GOT3 (cell line): ENCODE measurements at regions not wholly inside any gene's neighbourhood (a gene's known extent, or its start where the extent isn't known, plus 50 kb on each side); places are given as distances from the start of the nearest gene placed in this dataset.
"Not testable (repeated sequence)": the region's sequence is repeated elsewhere in the genome, so short reads cannot be mapped to it uniquely, and the experiment has no call there.

ENCODE experiments used
- DNase-seq: peaks from one replicate; lab custom pipeline; 2025; ENCODE audit warnings: mixed read lengths; lab: John Stamatoyannopoulos, UW

DNA sequence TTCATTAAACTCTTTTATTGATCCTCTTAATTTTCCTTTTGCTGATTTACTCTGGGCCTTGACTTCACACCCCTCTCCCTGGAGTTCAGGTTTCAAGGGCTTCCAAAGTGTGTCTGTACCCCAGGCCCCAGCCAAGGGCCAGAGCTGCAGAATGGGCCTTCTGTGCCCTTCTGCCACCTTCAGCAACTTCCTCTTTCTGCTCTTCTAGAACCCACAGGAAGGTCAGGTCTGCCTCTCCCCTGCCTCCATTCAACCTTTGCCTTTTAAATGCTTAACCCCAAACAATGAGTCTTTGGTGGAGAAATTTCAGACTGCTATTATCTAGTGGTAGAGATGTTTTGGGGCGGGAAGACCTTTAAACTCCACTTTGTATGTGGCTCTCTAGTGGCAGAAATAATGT, 63.1 kb downstream of the TSN start:
- DNase-seq: no peak

DNA sequence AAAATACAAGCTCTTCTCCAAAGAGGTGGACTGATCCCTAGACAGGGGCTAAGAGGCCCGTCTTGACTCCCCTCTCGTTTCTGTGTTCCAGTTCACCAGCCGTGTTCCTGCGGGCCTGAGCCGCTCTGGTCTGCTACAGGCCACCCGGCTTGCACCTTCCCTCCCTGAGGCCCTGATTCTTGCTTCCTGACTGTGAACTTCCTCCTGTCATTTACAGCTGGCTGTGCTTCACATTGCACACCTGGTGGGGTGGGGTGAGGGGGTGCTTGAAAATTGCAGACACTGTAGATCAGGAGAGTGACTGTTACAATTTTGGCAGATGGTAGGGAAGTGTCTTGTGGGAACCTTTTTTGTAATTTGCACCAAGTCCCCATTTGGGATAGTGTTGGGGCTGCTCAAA, 64.4 kb downstream of the TSN start:
- no peak for DNase-seq

GRCh38 chr2:121821476-121822158, 66.2 kb downstream of the TSN start:
- no peak for DNase-seq

DNA sequence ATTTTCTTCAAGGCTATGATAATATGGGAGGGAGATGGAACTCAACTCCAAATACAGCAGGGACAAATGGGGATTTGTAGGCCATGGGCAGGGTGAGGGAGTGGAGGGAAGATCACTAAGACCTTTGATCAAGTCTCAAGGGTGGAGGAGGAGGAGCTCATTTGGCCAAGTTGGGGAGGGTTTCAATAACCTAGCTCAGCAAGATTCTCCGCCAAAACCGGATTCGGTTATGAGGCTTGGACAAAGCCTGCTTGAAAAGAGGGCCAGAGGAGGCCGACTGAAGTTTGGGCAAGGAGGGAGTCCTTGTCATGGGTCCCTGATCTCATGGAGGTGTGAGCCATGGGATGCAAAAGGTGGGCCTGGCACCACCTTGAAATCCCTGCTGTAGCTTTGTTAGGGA, 68.8 kb downstream of the TSN start:
- DNase-seq: no peak

- DNase-seq: no peak
Measured at GRCh38 chr2:121825003-121825950, 69.8 kb downstream of the TSN start.

- no peak for DNase-seq
Measured at GRCh38 chr2:121826036-121826435, 70.6 kb downstream of the TSN start.

GRCh38 chr2:121828281-121828731, 72.9 kb downstream of the TSN start:
- no peak for DNase-seq

GRCh38 chr2:121830809-121831208, 75.4 kb downstream of the TSN start:
- DNase-seq: no peak

GRCh38 chr2:121831841-121832240, 76.4 kb downstream of the TSN start:
- no peak for DNase-seq

- DNase-seq: no peak
Measured at GRCh38 chr2:121832412-121833357, 77.2 kb downstream of the TSN start.

- DNase-seq: no peak
Measured at GRCh38 chr2:121833358-121833723, 77.9 kb downstream of the TSN start.

- no peak for DNase-seq
Measured at GRCh38 chr2:121836611-121837010, 81.2 kb downstream of the TSN start.

DNA sequence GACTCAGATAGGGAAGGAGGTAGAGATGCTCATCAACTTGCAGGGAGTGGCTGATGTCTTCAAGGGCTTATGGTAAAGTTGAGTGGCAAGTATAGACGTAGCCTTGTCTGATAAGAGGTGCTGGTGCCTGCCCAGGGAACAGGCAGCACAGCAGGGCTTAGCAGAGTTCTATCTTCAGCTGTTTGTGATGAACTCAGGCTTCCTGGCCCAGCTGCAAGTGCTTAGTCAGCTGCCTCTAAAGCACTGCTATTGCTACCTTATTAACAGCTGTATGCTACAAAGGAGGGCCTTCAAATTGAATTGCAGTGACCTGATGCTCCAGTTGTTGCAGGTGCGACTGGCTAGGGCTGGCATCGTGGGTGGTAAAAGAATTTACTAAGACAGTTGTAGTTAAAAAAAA, 82.1 kb downstream of the TSN start:
- DNase-seq: no peak

- DNase-seq: no peak
Measured at GRCh38 chr2:121838551-121838950, 83.1 kb downstream of the TSN start.

GRCh38 chr2:121839584-121839983, 84.1 kb downstream of the TSN start:
- DNase-seq: no peak

GRCh38 chr2:121849236-121849635, 93.8 kb downstream of the TSN start:
- no peak for DNase-seq

- DNase-seq: not testable (repeated sequence)
Measured at GRCh38 chr2:121853149-121853548, 97.7 kb downstream of the TSN start.

- DNase-seq: no peak
Measured at GRCh38 chr2:121855510-121855909, 100.1 kb downstream of the TSN start.

DNA sequence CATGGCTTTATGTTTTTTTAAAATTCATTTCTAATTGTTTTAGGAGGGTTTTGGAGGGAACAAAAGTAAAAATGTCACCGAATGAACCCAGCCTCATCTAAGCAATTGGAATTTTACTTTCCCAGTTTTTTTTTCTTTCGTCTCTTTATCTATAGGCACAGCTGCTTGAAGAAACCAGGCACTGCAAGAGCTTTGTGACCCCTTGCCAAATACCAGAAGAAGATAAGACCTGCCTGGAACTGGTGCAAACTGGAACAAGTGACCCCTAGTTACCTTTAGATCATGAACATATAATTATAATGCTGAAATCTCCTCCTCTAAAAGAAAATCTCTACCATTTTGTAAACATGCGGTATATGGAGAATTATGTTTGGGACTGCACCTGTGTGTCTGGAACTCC, 100.9 kb downstream of the TSN start:
- no peak for DNase-seq

GRCh38 chr2:121858369-121858768, 102.9 kb downstream of the TSN start:
- no peak for DNase-seq

DNA sequence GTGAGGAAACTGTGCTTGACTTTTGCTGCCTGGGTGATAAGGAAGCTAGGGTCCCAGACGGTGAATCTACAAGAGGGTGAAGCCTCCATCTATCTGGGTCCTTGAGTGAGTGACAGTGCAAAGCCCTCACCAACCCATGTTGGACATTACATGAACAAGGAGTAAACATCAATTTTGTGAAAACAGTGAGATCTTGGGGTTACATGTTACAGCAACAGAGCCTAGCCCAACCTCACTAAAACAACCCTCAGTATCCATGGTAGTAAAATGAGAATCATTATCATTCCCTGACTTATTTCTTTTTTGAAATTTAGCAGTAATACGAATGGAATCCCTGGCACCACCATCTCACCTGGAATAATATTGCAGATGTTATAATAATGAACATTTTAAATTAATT, 103.4 kb downstream of the TSN start:
- DNase-seq: no peak
